ENCODE measurements at regions not wholly inside any gene's neighbourhood (a gene's known extent, or its start where the extent isn't known, plus 50 kb on each side); places are given as distances from the start of the nearest gene placed in this dataset.
"Not testable (repeated sequence)": the region's sequence is repeated elsewhere in the genome, so short reads cannot be mapped to it uniquely, and the experiment has no call there.

DNA sequence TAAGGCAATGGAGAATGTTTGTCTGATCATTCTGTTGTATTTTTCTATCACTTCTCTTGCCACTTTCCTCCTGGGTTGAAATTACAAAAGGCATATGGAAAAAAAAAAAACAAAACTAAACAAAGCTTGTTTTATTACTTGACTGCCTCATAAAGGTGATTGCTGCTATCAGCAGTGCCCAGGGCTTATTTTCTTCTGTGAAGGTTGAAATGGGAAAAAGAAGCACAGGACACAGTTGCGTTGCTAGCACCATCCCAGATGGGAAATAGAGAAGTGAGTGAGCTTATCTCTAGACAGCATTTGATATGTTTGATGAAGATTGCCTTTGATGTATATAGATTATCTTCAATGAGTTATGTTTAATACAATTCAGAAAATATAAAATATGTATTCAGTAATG, 633.8 kb upstream of the ZNF804A start:
- no peak for DNase-seq (ENCODE audit: low read depth, low spot score)
- in situ Hi-C loops (cut with HindIII; ENCODE audit: low pct_unique_long_range_greater_than_20kb, low sequenced_read_pairs), result no loop called here

DNA sequence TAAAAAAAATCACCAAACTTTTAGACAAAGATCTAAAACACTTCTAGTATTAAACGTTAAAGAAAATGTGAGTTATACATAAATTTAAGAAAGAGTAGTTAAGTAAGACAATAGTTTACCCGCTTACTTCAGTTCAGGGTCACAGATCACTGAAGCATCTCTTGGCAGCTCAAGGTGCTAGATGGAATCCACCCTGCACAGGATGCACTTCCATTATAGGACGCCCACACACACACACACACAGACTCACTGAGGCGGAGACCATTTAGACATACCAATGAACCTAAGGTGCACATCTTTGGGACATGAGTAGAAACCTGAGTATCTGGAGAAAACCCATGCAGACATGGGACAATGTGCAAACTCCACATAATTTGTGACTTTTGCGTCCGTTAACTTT, 630.6 kb upstream of the ZNF804A start:
- no peak for DNase-seq (ENCODE audit: low read depth, low spot score)
- in situ Hi-C loops (cut with HindIII; ENCODE audit: low pct_unique_long_range_greater_than_20kb, low sequenced_read_pairs), result no loop called here

DNA sequence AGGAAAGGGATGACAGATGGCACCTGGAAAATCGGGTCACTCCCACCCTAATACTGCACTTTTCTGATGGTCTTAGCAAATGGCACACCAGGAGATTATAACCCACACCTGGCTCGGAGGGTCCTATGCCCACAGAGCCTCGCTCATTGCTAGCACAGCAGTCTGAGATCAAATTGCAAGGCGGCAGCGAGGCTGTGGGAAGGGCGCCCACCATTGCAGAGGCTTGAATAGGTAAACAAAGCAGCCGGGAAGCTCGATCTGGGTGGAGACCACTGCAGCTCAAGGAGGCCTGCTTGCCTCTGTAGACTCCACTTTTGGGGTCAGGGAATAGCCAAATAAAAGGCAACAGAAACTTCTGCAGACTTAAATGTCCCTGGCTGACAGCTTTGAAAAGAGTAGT, 622.7 kb upstream of the ZNF804A start:
- in situ Hi-C loops (cut with HindIII; ENCODE audit: low pct_unique_long_range_greater_than_20kb, low sequenced_read_pairs); DNase-seq (ENCODE audit: low read depth, low spot score): not testable (repeated sequence)

DNA sequence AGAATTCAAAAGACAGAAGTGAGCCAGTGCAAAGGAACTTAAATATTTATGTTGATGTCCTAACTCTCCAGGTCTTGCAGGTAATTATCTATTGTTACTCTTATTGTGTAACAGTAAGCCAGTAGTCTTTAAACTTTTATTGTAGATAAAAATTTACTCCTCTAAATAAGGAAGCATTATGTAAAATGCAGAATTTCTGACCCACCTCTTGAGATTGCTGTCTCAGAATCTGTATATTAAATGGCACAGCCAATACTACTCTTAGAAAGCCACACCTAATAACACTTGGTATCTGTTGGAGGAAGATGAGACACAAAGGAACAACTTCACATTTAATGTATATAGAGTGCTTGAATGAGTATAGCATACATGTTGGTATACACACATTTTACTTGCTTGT, 613.5 kb upstream of the ZNF804A start:
- in situ Hi-C loops (cut with HindIII; ENCODE audit: low pct_unique_long_range_greater_than_20kb, low sequenced_read_pairs), result no loop called here
- DNase-seq (ENCODE audit: low read depth, low spot score), result no peak

DNA sequence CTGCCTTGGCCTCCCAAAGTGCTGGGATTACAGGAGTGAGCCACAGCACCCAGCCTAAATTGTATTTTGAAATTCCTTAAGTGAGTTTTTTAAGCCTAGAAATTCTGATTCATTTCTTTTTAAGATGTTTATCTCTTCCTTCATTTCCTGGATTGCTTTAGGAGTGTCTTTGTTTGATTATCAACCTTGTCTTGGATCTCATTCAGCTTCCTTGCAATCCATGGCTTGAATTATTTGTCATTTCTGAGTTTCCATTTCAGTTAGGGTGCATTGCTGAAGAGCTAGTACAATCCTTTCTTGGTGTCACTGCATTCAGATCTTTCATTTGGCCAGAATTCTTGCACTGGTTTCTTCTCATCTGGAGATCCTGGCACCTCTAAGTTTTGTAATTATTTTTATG, 606.4 kb upstream of the ZNF804A start:
- in situ Hi-C loops (cut with HindIII; ENCODE audit: low pct_unique_long_range_greater_than_20kb, low sequenced_read_pairs), result no loop called here
- DNase-seq (ENCODE audit: low read depth, low spot score), result no peak

DNA sequence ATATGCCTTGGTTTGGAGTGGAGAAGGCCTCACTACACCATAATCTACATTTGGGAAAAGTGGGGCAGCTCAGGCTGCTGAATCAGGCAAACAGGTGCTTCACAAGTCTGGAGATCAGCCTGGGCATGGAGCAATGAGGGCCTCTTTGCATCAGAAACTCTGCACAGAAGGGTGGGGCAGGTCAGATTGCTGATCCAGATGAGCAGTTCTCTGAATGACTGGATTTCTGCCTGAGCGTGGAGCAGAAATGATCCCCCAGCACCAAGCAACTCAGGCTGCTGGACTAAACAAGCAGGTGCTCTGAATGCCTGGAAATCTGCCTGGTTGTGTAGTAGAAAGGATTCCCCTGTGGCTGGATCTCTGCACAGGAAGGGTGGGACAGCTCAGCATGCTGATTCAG, 605.3 kb upstream of the ZNF804A start:
- DNase-seq (ENCODE audit: low read depth, low spot score), result no peak
- in situ Hi-C loops (cut with HindIII; ENCODE audit: low pct_unique_long_range_greater_than_20kb, low sequenced_read_pairs), result no loop called here

DNA sequence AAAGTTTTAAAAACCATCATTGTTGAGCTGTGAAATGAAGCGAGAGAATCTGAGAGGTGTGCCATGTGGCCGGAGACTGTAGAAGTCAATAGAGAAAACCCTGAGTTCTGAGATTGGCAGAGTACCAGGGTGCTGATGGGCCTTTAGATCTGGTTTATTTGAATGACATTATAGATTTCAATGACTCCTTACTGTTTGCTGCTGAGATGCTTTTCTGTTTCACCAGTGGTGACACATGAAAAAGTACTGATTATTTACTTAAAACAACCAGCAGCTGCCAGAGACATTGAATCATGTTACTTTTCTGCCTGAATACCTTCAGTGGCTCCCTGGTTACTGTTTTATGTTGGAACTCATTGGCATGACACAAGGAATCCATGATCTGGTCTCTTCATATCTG, 602.7 kb upstream of the ZNF804A start:
- in situ Hi-C loops (cut with HindIII; ENCODE audit: low pct_unique_long_range_greater_than_20kb, low sequenced_read_pairs), result no loop called here
- no peak for DNase-seq (ENCODE audit: low read depth, low spot score)

DNA sequence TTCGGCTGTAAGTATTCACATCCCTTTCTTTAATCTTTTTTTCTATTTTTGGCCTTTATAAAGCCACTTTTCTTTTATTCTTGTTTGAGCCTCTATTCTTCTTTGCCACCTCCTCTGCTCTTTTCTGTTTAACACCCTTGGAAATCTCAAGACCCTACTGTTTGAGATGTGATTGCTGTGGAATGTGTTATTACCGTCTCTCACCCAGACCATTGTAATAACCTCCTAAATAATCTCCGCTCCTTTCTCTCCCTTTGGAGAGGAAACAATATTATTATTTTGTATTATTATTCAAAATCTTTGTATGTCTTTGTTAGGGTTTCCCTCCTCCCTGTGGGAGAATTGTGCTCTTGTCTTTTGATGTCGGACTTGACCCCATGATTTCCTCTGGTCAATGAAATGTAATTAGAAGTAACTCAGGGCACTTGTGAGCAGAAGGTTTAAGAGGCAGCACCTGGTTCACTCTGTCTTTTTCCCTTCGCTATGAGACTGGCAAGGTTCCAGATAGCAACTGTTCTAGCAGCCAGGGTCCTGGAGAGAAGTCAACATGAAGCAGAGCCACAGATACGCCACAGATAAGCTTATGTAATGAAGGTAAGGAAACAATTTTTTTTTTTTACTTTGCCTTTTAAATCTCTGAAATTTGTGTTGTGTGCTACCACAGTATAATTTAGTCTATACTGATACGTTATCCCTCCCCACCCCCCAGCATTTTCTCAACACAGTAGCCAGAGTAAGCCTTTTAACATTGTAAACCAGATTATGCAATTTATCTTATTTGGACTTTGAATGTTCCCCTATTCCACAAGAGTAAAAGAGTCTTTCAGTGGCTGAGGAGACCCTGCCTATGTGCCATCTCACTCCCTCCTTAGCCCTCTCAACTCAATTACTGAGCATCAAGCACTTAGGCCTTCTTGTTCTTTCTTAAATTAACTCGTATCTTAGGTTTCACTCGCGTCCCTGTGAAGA, 601.2 kb upstream of the ZNF804A start:
- no peak for DNase-seq (ENCODE audit: low read depth, low spot score)
- in situ Hi-C loops (cut with HindIII; ENCODE audit: low pct_unique_long_range_greater_than_20kb, low sequenced_read_pairs), result no loop called here

DNA sequence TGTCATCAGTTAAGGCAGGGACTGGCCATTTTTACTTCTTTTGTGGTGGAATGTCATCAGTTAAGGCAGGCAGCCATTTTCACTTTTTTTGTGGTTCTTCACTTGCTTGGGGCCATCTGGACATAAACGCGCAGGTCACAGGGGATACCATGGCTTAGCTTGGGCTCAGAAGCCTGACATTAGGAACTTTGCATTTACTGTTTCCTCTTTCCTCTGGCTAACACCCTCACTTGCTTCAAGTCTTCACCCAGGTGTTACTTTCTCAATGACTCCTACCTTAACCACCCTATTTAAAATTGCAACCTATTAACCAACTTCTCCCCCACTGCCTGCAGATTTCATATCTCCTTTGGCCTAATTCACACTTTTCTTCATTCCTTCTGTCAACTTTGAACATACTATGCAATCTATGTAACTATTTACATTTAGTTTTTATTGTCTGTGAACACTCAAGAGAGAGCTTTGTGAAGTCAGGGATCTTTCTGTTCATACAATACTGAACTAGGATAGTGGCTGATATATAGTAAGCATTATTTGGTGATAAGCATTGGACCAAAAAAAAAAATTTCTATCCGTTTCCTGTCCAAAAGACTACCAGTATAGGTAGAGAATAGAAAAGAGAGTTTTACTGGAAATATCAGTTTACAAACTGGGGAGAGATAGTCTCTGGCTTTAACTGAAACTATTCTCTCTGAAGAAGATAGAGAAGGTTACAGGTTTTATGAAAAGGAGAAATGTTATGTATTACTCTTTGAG, 600.1 kb upstream of the ZNF804A start:
- in situ Hi-C loops (cut with HindIII; ENCODE audit: low pct_unique_long_range_greater_than_20kb, low sequenced_read_pairs), result no loop called here
- no peak for DNase-seq (ENCODE audit: low read depth, low spot score)

DNA sequence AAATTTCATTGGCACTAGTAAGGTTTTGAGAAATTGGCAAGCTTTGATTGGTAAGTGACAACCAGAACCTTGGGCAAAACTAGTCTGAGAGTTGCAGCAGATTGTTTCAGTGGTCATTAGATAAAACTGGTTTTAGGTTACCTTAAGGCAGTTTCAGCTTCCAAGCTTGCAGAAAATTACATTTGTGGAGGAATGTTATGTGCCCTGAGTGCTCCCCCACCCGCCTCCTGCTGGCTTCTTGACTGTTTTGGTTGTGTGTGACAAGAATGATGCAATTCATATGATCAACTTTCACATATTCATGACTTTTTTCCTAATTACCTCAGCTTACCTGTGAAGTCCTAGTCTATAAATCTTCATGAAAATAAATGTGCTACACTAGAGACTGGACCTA, 599.5 kb upstream of the ZNF804A start:
- no peak for DNase-seq (ENCODE audit: low read depth, low spot score)
- in situ Hi-C loops (cut with HindIII; ENCODE audit: low pct_unique_long_range_greater_than_20kb, low sequenced_read_pairs), result no loop called here

DNA sequence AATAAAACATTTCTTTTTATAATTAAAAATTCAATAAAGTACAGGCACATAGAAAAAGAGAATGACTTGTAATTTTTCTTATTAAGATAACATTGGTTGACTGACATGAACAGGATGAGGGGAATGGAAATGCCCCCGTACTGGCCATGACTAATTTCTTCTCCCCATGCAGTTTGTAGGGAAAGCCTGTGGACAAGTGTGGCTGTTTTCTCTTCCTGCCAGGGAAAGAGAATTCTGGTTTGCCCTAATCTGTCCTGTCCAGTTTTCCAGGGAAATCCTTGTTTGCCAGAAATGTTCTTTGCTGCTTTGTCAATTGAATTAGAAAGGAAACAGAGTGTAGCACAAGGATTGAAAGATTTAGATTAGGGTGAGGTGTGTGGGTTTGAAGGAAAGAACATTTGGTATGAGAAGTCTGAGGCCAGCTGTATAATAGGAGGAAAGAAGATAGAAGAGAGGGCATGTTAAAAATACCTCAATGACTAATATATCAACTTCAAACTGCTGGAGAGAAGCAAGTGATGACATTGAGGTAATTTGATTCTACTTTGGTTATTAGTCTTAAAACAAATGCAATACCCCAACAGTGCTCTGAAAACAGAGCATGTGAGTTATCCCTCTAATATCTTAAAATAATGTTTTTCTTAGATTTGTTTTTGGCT, 593.9 kb upstream of the ZNF804A start:
- in situ Hi-C loops (cut with HindIII; ENCODE audit: low pct_unique_long_range_greater_than_20kb, low sequenced_read_pairs), result no loop called here
- no peak for DNase-seq (ENCODE audit: low read depth, low spot score)

DNA sequence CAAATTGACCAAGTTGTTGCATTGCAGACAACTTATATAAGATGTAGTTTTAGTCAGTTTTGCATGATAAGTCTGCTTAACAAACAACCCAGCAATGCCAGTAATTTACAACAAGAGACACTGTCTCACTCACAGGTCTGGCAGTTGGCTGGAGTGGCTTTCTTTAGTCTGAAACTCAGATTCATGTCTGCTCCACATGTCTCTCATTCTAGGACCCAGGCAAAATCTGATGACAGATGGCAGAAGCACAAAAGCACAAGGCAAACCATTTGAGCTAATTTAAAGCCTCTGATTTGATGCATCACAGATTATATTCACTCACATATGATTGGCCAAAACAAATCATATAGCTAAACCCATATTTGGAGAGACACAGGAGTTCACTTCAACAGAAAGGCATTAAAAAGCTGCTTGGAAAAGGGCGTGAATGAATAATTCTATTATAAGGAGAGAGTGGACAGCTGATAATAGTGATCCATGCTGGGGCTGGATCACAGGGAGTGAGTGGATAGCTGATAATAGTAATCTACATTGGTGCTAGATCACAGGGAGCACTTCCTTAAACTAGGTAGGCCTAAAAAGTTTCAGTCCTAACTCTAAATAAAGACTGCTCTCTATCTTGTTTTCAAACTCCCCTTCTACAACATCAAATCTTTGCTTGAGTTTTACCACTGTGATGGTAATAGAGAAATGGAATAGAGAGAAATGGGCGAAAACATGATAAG, 593.2 kb upstream of the ZNF804A start:
- no peak for DNase-seq (ENCODE audit: low read depth, low spot score)
- in situ Hi-C loops (cut with HindIII; ENCODE audit: low pct_unique_long_range_greater_than_20kb, low sequenced_read_pairs), result no loop called here

DNA sequence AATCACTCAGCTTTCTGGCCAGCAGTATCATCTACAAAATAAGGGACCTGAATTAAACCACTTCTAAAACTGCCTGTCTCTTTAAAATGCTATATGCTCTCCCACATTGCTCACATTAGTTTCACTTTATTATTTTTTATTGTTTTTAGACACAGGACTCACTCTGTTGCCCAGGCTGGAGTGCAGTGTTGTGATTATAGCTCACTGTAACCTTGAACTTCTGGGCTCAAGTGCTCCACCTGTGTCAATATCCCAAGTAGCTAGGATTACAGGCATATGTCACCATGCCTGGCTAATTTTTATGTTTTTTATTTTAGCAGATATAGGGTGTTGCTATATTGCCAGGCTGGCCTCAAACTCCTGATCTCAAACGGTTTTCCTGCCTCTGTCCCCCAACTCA, 591.3 kb upstream of the ZNF804A start:
- no peak for DNase-seq (ENCODE audit: low read depth, low spot score)

DNA sequence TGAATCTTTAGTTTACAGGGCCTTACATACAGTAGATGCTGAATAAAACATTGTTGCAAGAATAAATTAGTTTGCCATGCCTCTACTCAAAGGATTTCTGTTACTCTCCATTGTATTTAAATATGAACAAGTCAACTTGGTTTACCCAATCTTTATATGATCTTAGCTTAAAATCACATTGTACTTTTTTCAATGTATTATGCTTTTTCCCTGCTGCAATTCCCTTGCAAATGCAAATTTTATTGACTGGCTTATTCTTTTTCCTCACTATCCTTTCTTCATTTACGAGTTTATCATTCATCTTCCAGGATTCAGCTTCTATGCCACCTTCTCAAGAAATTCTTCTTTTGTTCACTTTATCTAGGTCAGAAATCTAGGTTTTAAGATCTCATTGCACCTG, 571.4 kb upstream of the ZNF804A start:
- in situ Hi-C loops (cut with HindIII; ENCODE audit: low pct_unique_long_range_greater_than_20kb, low sequenced_read_pairs), result no loop called here
- no peak for DNase-seq (ENCODE audit: low read depth, low spot score)

More for the DNA sequence above, 591.3 kb upstream of the ZNF804A start:
- in situ Hi-C loops (cut with HindIII; ENCODE audit: low pct_unique_long_range_greater_than_20kb, low sequenced_read_pairs), result no loop called here

DNA sequence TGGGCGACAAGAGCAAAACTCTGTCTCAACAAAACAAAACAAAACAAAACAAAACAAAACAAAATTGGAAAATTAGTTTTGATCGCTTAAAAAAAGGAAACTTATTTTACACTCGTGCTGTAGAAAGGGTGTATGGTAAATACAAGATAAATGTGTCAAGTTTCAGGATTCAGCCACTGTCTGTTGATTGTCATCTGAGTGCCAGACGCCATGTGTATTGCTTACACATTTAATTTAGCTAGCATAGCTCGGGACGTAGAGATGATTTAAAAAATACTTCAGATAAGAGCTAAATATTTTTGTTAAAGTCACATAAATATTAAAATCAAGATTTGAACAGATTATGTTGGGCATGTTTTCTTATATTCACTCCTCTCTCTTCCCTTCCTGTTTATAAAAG, 568.1 kb upstream of the ZNF804A start:
- DNase-seq (ENCODE audit: low read depth, low spot score), result no peak
- in situ Hi-C loops (cut with HindIII; ENCODE audit: low pct_unique_long_range_greater_than_20kb, low sequenced_read_pairs), result no loop called here

DNA sequence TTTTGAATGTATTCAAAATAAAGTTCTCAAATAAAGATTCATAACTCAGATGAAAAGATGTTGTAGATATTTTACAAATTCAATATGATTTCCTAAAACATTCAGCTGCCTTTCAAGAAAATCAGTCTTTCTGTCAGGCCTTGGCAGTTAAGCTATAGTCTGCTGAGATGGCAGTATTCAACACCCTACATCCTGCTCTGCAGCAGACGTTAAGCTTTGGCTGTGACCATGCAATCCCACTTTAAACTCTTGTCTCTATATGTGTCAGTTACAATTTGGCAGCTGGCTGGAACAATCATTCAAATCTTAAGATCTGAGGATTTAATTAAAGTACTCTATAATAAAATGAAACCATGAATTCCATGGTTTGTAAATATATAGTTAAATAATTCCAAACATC, 567.3 kb upstream of the ZNF804A start:
- DNase-seq (ENCODE audit: low read depth, low spot score), result no peak
- in situ Hi-C loops (cut with HindIII; ENCODE audit: low pct_unique_long_range_greater_than_20kb, low sequenced_read_pairs), result no loop called here

DNA sequence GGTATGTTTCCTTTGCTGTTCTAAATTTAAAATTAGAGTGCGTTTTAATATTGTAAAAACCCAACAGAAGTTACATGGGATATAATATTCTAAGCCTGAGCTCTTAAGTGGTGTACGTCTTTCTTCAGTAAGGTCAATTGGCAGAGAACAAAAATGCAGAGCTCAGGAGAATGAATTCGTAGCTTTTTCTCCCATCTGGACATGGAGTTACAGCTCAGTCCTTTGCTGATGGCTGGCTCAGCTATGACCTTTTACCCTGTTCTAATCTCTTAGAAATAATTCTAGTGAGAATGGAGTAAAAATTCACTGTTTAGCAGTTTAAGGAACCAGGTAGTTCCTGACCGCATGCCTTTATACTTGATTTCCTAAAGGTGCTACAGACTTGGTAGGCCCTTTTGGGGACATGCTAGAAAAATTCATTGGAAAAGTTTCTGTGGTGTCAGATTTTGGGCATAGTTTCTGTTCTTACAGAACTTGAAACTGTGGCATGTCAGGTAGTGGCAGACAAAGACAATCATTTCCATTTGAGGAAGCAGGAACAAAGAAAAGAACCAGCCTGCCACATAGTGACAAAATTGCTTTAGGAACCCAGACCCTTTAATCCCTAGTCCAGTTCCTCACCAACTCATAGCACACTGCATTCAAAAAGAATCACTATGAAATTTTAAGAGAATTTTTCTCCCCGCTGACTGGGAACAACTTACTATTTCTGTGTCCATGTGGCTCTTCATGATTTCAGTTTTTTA, 566.8 kb upstream of the ZNF804A start:
- in situ Hi-C loops (cut with HindIII; ENCODE audit: low pct_unique_long_range_greater_than_20kb, low sequenced_read_pairs), result no loop called here
- DNase-seq (ENCODE audit: low read depth, low spot score), result no peak

Measured in SK-MEL-5 (cell line).